Kidney tubule cell (primary cell): ENCODE measurements at regions not wholly inside any gene's neighbourhood (a gene's known extent, or its start where the extent isn't known, plus 50 kb on each side); places are given as distances from the start of the nearest gene placed in this dataset.
A peak's percentile ranks its signal among the peaks of the same experiment; 100 is the strongest.
"Not testable (repeated sequence)": the region's sequence is repeated elsewhere in the genome, so short reads cannot be mapped to it uniquely, and the experiment has no call there.

Source experiments
- DNase-seq: peaks from one replicate; pipeline ENCODE4 v3.0.0-alpha.2; 2018; ENCODE audit warnings: low spot score

DNA sequence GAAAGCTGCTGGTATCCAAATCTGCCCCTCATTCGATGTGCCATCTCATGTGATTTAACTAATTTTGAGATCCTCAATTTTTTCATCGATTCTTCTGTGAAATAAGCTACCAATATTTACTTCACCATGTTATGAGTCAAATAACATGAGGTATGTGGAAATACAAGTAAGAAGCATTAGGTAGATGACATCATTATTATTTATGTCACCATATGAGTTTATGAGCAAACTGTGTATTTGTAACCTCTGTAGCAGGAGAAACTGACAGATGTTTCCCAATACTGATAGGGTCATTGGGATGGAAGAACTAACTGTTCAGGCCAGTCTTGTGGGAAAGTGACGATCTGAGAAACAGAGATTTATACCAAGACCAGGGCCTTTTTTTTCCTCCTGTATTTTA lies 229.4 kb upstream of the GOT2 start:
- DNase-seq, result no peak

- no peak for DNase-seq
Observed at GRCh38 chr16:58962811-58963210, 228.7 kb upstream of the GOT2 start.

DNA sequence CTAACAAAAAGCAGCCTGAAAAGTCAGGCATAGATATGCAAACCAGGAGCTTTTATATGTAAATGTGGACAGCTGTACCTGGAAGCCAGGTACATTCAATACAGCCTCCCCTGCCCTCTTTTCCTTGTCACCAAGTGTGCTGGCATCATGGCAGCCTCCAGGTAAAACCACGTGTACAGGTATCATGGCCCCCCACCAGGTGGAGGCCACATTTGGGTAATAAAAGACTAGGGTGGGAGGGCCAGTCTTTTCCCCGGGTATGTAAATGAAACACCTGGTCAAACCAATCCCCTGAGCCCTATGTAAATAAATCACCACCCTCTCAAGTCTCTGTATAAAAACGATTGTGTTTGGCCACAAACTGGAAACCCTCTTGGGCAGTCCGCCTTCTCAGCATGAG lies 226.4 kb upstream of the GOT2 start:
- no peak for DNase-seq

DNA sequence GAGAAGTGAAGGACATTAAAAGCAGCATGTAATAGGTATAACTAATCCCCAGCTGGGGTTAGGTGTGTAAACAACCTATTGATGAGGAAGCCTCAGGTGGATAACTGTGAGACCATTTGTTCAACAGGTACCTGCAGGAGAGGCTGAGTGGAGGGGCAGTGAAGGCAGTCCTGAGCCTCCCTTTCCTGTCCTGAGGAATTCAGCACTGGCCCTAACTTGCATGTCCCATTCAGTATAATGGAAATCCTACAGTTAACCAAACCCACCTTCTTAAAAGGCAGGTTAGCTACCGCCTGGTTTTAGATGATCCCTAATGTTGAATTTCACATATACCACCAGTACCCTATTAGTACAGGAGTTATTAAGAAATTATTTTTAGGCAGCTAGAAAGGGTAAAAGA lies 225.9 kb upstream of the GOT2 start:
- DNase-seq, result no peak

DNA sequence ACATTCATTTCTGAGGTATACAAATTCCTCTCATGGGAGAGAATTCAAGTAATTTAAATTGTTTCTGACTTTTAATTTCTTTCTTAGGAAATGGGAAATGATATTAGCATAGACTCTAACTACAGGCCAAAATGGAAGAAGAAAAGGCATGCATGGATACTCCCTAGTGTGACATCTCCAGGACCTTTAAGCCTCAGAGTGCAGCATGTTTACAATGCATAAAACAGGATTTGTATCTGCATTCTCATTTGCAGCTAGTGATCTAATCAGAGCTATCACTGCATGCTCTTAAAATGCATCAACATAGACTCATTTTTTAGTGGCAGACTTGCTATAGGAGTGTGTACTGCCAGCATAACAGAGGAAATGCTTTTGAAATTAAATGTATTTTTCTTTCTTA lies 224.6 kb upstream of the GOT2 start:
- no peak for DNase-seq

GRCh38 chr16:58948244-58948643 lies 214.1 kb upstream of the GOT2 start:
- DNase-seq, result no peak

DNA sequence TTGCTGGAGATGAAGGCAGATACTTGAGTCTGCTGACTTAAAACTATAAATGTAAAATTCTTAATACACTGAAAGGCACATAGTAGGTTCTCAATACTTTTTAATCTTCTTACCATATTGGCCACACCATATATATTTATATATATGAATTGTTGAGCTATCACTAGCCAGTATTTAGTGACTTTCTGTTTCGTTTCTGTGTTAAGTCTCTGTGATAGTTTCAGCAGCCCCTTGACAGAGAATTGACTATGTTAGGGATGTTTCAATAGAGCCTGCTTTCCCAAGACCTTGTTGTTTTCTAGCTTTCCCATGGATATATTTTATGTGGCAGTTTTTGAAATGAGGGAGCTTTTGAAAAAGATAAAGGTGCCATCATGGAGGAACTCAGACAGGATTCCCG lies 206.5 kb upstream of the GOT2 start:
- DNase-seq, result no peak

GRCh38 chr16:58938811-58939210 lies 204.7 kb upstream of the GOT2 start:
- DNase-seq, result no peak

DNA sequence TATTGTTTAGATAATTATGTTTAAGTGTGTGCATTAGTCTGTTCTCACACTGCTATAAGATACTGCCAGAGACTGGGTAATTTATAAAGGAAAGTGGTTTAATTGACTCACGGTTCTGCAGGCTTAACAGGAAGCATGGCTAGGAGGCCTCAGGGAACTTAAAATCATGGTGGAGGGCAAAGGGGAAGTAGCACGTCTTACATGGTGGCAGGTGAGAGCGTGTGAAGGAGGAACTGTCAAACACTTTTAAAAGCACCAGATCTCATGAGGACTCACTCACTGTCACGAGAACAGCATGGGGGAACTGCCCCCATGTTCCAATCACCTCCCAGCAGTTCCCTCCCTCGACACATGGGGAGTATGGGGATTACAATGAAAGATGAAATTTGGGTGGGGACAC lies 203.5 kb upstream of the GOT2 start:
- DNase-seq, result no peak

GRCh38 chr16:58933186-58933585 lies 199.1 kb upstream of the GOT2 start:
- DNase-seq, result no peak

GRCh38 chr16:58931436-58931835 lies 197.3 kb upstream of the GOT2 start:
- DNase-seq, result no peak

DNA sequence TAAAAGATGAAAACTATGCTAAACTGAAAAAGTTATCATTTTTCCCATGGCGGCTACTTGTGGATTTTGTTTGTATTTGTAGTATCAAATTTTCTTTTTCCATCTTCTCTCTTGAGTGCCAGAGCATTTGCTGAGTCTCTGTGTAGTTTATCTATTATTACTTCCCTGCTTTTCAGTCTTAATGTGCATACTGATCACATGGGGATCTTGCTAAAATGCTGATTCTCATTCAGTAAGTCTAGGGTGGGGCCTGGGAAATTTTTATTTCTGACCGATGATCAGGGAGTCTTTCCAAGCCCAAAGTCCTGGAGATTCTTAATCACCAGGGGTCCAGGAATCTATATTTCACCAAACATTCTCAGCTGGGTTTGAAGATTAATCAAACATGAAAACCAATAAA lies 189.0 kb upstream of the GOT2 start:
- no peak for DNase-seq

GRCh38 chr16:58913456-58913855 lies 179.3 kb upstream of the GOT2 start:
- no peak for DNase-seq

DNA sequence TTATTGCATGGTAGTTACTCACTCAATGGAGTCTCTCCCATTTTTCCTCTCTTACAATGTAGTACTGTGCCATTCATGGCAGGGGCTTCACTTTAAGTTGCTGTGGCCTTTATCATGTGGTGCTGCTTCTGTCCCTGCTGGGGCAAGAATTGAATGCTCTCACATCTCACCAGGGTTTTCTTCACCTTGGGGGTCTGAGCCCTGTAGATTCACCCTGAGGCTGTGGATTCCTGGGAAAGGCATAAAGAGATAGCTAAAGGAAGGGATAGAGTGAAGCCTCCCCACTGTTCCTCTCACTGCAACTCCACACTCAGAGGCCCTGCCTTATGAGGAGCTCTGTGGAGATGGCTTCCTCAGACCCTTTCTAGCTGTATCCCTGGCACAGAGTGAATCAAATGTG lies 178.5 kb upstream of the GOT2 start:
- DNase-seq, result no peak

- DNase-seq, result no peak
Observed at GRCh38 chr16:58906981-58907715, 173.0 kb upstream of the GOT2 start.

- no peak for DNase-seq
Observed at GRCh38 chr16:58904291-58904690, 170.2 kb upstream of the GOT2 start.

GRCh38 chr16:58889516-58889915 lies 155.4 kb upstream of the GOT2 start:
- no peak for DNase-seq

GRCh38 chr16:58885528-58886170 lies 151.5 kb upstream of the GOT2 start:
- DNase-seq, result peak; percentile 66

GRCh38 chr16:58884141-58884540 lies 150.0 kb upstream of the GOT2 start:
- DNase-seq, result no peak

- DNase-seq, result no peak
Observed at GRCh38 chr16:58883131-58883530, 149.0 kb upstream of the GOT2 start.

- no peak for DNase-seq
Observed at GRCh38 chr16:58882292-58882691, 148.2 kb upstream of the GOT2 start.

- not testable (repeated sequence) for DNase-seq
Observed at GRCh38 chr16:58878641-58879040, 144.5 kb upstream of the GOT2 start.

DNA sequence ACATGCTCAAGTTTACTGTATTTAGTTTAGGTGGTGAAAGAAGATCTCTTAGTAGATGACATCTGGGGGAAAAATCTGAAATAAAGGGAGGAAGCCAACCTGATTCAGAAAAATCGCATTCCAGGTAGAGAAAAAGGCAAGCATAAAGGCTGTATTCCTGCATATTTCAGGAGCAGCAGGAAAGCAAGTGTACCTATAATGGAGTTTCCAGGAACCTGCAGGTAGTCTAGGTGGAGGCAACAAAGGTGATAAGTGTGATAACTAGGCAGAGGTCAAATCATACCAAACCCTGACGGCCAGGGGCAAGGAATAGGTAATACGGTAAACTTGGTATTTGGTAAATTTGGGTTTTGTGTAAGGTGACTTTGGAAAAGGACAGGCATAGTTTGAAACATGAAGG lies 132.8 kb upstream of the GOT2 start:
- no peak for DNase-seq

DNA sequence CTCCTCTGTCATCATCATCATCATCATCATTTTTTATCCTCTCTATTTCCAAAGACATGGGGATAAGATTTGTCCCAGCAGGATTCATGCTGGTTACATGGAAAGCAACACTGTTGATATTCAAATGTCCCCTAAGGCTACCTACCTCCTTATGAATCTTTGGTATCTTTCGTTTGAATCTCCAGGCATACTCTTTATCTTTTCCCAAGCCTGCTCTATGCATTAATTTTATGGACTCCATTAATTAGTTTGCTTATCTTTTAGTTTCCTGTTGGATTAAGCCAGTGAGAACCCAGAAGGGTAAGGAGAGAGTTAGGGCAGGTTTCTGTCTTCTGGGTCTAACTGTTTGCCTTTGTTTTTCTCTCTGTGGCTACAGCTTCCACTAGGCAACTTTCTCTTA lies 129.6 kb upstream of the GOT2 start:
- no peak for DNase-seq
